HG02763 (cell line): ENCODE measurements at regions not wholly inside any gene's neighbourhood (a gene's known extent, or its start where the extent isn't known, plus 50 kb on each side); places are given as distances from the start of the nearest gene placed in this dataset.
"Not testable (repeated sequence)": the region's sequence is repeated elsewhere in the genome, so short reads cannot be mapped to it uniquely, and the experiment has no call there.

Source experiments
- ATAC-seq: cut with Tn5 transposase; IDR thresholded peaks from one replicate; pipeline ENCODE4 v1.9.1; 2021; ENCODE audit warnings: mild to moderate bottlenecking, moderate library complexity; ENCODE audit not compliant: unreplicated experiment

- not testable (repeated sequence) for ATAC-seq
Observed at GRCh38 chr2:89795530-89795929, 1104.1 kb downstream of the RPIA start.

DNA sequence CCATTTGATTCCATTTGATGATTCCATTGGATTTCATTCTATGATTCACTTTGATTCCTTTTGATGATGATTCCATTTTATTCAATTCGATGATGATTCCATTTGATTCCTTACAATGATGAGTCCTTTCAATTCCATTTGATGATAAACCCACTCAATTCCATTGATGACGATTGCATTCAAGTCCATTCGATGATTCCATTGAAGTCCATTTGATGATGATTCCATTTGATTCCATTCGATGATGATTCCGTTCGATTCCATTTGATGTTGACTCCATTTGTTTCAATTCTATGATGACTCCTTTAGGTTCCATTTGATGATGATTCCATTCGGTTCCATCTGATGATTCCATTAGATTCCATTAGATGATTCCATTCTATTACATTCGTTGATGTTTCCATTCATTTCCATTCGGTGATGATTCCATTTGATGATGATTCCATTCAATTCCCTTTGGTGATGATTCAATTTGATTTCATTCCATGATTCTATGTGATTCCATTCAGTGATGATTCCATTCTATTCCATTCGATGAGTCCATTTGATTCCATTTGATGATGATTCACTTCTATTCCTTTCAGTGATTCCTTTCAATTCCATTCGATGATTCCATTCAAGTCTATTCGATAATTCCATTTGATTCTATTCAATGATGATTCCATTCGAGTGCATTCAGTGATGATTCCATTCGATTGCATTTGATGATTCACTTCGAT, 1106.0 kb downstream of the RPIA start:
- ATAC-seq: no peak

DNA sequence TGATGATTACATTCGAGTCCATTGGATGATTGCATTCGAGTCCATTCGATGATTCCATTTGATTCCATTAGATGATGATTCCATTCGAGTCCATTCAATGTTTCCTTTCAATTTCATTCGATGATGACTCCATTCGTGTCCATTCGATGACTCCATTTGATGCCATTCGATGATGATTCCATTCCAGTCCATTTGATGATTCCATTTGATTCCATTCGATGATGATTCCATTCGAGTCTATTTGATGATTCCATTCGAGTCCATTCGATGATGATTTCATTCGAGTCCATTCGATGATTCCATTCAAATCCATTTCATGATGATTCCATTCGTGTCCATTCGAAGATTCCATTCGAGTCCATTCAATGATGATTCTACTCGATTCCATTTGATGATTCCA, 1109.7 kb downstream of the RPIA start:
- not testable (repeated sequence) for ATAC-seq

GRCh38 chr2:89806363-89806762, 1114.9 kb downstream of the RPIA start:
- ATAC-seq: not testable (repeated sequence)

DNA sequence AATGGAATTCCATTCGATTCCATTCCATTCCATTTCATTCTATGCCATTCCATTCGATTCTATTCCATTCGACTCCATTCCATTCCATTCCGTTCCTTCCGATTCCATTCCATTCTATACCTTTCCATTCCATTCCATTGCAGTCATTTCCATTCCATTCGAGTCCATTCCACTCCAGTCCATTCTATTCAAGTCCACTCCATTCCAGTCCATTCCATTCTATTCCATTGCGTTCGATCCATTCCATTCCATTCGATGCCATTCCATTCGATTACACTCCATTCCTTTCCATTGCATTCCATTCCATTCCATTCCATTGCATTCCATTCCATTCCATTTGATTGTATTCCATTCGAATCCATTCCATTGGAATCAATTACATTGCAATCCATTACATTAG, 1119.8 kb downstream of the RPIA start:
- ATAC-seq: no peak

- ATAC-seq: not testable (repeated sequence)
Observed at GRCh38 chr2:89811910-89812309, 1120.4 kb downstream of the RPIA start.

DNA sequence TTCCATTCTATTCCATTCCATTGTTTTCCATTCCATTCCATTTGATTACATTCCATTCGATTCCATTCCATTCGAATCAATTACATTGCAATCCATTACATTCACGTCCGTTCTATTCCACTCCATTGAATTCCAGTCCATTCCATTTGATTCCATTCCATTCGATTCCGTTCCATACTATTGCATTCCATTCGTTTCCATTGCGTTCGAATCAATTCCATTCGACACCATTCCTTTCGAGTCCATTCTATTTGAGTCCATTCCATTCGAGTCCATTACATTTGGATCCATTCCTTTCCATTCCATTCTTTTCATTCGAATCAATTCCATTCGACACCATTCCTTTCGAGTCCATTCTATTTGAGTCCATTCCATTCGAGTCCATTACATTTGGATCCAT, 1122.9 kb downstream of the RPIA start:
- not testable (repeated sequence) for ATAC-seq

GRCh38 chr2:89818873-89819272, 1127.4 kb downstream of the RPIA start:
- no peak for ATAC-seq

DNA sequence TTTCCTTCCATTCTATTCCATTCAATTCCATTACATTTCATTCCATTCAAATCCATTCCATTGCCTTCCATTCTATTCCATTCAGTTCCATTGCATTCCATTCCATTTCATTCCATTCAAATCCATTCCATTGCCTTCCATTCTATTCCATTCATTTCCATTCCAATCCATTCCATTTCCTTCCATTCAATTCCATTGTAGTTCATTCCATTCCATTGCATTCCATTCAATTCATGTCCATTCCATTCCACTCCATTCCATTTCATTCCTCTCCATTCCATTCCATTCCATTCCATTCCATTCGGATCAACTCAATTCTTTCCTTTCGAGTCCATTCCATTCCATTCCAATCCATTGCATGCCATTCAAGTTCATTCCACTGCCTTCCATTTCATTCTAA, 1128.3 kb downstream of the RPIA start:
- no peak for ATAC-seq

- ATAC-seq: no peak
Observed at GRCh38 chr2:89820248-89820647, 1128.8 kb downstream of the RPIA start.

DNA sequence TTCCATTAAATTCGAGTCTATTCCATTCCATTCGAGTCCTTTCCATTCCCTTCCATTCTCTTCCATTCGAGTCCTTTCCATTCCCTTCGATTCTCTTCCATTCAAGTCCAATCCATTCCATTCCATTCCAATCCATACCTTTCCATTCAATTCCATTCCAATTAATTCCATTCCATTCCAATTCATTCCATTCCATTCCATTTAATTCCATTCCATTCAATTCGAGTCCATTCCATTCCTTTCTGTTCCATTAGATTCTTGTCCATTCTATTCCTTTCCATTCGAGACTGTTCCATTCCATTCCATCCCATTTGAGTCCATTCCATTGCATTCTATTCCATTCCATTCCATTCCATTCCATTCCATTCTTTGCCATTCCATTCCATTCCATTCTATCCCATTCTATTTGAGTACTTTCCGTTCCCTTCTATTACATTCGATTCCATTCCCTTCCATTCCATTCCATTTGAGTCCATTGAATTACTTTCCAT, 1130.0 kb downstream of the RPIA start:
- ATAC-seq: no peak

- ATAC-seq: not testable (repeated sequence)
Observed at GRCh38 chr2:89822342-89822741, 1130.9 kb downstream of the RPIA start.

GRCh38 chr2:89823556-89823955, 1132.1 kb downstream of the RPIA start:
- no peak for ATAC-seq

DNA sequence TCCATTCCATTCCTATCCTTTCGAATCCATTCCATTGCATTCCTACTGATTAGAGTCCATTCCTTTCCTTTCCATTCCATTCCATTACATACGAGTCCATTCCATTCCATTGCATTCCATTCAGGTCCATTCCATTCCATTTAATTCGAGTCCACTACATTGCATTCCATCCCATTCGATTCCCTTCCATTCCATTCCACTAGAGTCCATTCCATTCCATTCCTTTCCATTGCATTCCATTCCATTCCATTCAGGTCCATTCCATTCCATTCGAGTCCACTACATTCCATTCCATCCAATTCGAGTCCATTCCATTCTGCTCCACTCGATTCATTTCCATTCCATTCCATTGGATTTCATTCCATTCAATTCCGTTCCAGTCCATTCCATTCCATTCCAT, 1133.6 kb downstream of the RPIA start:
- no peak for ATAC-seq

DNA sequence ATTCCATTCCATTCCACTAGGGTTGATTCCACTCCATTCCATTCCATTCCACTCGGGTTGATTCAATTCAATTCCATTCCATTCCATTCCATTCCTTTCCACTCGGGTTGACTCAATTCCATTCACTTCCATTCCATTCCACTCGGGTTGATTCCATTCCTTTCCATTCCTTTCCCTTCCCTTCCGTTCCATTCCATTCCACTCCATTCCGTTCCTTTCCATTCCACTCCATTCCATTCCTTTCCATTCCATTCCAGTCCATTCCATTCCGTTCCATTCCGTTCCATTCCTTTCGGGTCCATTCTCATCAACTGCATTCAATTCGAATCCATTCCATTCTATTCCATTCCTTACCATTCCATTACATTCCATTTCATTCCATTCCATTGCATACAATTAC, 1135.3 kb downstream of the RPIA start:
- ATAC-seq: not testable (repeated sequence)

DNA sequence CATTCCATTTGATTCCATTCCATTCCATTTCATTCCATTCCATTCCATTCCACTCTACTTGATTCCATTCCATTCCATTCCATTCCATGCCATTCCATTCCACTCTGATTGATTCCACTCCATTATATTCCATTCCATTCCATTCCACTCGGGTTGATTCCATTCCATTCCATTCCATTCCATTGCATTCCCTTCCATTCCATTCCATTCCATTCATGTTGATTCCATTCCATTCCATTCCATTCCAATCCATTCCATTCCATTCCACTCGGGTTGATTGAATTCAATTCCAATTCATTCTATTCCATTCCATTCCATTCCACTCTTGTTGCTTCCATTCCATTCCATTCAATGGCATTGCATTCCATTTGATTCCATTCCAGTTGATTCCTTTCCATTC, 1136.4 kb downstream of the RPIA start:
- not testable (repeated sequence) for ATAC-seq

GRCh38 chr2:89828416-89828815, 1136.9 kb downstream of the RPIA start:
- ATAC-seq: not testable (repeated sequence)

GRCh38 chr2:89828961-89829631, 1137.6 kb downstream of the RPIA start:
- not testable (repeated sequence) for ATAC-seq

DNA sequence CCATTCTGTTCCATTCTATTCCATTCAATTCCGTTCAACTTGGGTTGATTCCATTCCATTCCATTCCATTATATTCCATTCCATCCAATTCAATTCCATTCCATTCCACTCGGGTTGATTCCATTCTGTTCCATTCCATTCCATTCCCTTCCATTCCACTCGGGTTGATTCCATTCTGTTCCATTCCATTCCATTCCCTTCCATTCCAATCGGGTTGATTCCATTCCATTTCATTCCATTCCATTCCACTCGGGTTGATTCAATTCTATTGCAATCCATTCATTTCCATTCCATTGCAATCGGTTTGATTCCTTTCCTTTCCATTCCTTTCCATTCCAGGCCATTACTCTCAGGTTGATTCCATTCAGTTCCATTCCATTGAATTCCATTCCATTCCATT, 1138.4 kb downstream of the RPIA start:
- peak; percentile 24 for ATAC-seq

- peak; percentile 39 for ATAC-seq
Observed at GRCh38 chr2:89830341-89831218, 1139.1 kb downstream of the RPIA start.
